HG03039 (cell line): ENCODE measurements at regions not wholly inside any gene's neighbourhood (a gene's known extent, or its start where the extent isn't known, plus 50 kb on each side); places are given as distances from the start of the nearest gene placed in this dataset.

ENCODE experiments used
- ATAC-seq: cut with Tn5 transposase; IDR thresholded peaks from one replicate; pipeline ENCODE4 v1.9.1; 2021; ENCODE audit warnings: mild to moderate bottlenecking, moderate library complexity; ENCODE audit not compliant: unreplicated experiment

GRCh38 chr13:47087241-47087640 lies 190.4 kb upstream of the HTR2A start:
- no peak for ATAC-seq

- ATAC-seq = no peak
Observed at GRCh38 chr13:47085346-47085745, 188.5 kb upstream of the HTR2A start.

GRCh38 chr13:47081850-47082249 lies 185.0 kb upstream of the HTR2A start:
- ATAC-seq = no peak

GRCh38 chr13:47081246-47081645 lies 184.4 kb upstream of the HTR2A start:
- no peak for ATAC-seq

GRCh38 chr13:47080621-47081020 lies 183.8 kb upstream of the HTR2A start:
- no peak for ATAC-seq

- ATAC-seq = no peak
Observed at GRCh38 chr13:47076500-47076899, 179.6 kb upstream of the HTR2A start.

GRCh38 chr13:47069133-47069532 lies 172.3 kb upstream of the HTR2A start:
- no peak for ATAC-seq

GRCh38 chr13:47067306-47067705 lies 170.5 kb upstream of the HTR2A start:
- ATAC-seq = no peak

- ATAC-seq = no peak
Observed at GRCh38 chr13:47066226-47066625, 169.4 kb upstream of the HTR2A start.

- no peak for ATAC-seq
Observed at GRCh38 chr13:47064381-47064780, 167.5 kb upstream of the HTR2A start.

- ATAC-seq = no peak
Observed at GRCh38 chr13:47049276-47049989, 152.6 kb upstream of the HTR2A start.

- ATAC-seq = no peak
Observed at GRCh38 chr13:47046706-47047105, 149.9 kb upstream of the HTR2A start.

- no peak for ATAC-seq
Observed at GRCh38 chr13:47044842-47045241, 148.0 kb upstream of the HTR2A start.

GRCh38 chr13:47039106-47039505 lies 142.3 kb upstream of the HTR2A start:
- ATAC-seq = no peak

GRCh38 chr13:47038188-47038587 lies 141.3 kb upstream of the HTR2A start:
- no peak for ATAC-seq

GRCh38 chr13:47036294-47037008 lies 139.6 kb upstream of the HTR2A start:
- peak; percentile 100 for ATAC-seq

GRCh38 chr13:47033216-47033615 lies 136.4 kb upstream of the HTR2A start:
- no peak for ATAC-seq

GRCh38 chr13:47027780-47028437 lies 131.1 kb upstream of the HTR2A start:
- no peak for ATAC-seq

GRCh38 chr13:47025791-47026447 lies 129.1 kb upstream of the HTR2A start:
- no peak for ATAC-seq

- ATAC-seq = no peak
Observed at GRCh38 chr13:47019977-47020376, 123.1 kb upstream of the HTR2A start.

- no peak for ATAC-seq
Observed at GRCh38 chr13:47017476-47017875, 120.6 kb upstream of the HTR2A start.
